ENCODE measurements at regions not wholly inside any gene's neighbourhood (a gene's known extent, or its start where the extent isn't known, plus 50 kb on each side); places are given as distances from the start of the nearest gene placed in this dataset.

DNA sequence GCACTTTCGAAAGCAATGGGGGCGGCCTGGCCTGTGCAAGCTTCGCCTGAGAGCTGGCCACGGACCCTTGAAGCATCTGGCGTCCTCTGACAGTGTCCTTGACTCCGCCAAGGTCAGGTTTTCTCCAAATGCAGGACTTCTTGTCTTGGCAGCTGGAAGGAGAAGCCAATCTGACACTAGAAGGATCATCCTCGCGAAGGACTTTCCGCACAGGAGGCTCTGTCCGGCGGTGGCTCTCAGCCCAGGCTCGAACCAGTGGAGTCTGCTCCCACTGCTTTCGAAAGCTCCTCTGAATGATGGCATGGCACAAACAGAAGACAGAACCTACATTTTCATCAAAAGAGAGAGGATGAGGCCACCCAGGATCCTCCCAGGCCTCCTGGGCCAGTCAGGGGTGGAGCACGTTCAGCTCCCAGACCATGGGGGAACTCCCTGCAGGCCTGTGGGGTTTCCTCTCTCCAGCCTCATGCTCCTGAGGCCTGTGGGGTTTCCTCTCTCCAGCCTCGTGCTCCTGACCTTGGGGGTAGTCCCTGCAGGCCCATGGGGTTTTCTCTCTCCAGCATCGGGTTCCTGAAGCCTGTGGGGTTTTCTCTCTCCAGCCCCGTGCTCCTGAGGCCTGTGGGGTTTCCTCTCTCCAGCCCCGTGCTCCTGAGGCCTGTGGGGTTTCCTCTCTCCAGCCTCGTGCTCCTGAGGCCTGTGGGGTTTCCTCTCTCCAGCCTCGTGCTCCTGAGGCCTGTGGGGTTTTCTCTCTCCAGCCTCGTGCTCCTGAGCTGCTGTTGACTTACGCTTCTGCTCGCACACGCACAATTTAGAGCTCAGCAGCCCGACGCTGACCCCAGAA lies 396.5 kb upstream of the SALL3 start:
- no peak for DNase-seq

- no peak for DNase-seq
These were observed 395.7 kb upstream of the SALL3 start for GRCh38 chr18:78583739-78584458.

- no peak for DNase-seq
These were observed 395.1 kb upstream of the SALL3 start for GRCh38 chr18:78584459-78585022.

DNA sequence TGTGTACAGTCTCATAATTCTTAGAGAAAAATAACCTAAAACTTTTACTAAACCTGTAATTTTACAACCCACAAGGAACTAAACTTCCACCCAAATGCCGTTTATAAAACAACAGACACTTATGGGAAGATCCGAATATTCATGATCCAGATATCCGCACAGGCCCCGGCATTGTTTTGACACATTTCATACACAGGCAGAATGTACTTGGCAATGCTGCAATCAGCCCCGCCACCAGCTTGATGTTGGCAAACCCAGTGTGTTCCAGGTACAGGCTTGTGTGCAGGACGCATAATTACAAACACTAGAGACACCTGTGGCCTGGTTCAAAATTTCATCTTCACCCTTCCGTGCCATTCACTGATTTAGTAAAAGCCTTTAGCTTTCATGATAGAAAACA lies 393.0 kb upstream of the SALL3 start:
- DNase-seq, result no peak

DNA sequence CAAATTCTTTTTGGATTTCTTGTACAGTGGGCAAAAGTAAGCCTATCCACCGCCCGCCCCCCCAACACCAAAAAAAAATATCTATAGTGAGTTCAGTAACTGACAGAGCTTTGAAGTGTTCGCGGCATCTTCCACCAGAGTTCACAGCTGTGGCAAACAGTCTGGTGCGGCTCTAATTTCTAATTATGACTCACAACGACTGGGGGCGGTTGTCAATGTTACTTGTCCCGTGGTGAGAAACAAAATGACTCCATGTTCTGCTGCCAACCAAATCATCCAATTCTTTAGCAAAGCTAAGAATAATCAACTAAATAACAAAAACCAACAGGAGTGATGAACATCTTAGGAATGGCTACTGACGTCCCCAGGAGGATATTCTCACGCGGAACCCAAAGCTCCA lies 392.5 kb upstream of the SALL3 start:
- no peak for DNase-seq

- no peak for DNase-seq
These were observed 391.7 kb upstream of the SALL3 start for GRCh38 chr18:78587626-78588600.

DNA sequence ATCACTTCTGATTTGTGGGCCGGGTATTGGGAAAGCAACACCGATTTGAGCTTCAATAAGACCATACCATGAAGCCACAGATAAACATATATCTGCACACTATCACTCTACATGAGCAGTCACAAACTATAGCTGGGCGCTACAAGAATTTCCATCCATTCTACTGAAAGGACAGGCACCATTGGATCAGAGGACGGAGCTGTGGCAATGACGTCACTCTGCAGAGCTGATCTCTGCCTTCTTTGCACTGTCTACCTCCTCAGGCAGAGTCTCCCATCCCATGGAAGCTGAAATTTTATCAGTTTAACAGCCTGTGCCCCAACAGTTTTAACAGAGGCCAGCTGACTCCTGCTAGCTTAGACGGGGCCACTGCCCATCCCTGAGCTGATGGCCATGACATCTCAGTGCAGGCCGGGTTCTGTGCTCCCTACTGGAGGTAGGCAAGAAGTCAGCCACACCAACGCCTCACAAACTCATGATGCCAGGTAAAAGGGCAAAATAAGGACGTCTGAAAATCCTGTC lies 389.6 kb upstream of the SALL3 start:
- DNase-seq, result no peak

DNA sequence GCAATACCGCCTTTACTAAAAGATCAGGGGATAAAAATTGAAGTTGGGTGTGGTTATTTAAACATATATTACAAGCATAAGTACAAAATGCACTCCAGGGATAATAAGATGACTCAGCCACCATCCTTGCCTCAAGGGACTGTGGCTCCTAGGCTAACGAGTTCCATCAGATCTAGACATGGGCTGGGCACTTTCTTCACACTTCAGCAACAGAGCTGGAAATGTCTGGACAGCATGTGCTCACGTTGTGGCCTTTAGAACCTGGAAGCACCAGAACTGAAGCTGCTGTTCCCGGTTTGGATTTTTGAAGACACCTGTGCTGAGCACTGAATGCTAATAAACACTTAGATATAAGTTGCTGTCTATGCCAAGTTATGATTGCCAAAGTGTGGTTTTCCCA lies 384.2 kb upstream of the SALL3 start:
- no peak for DNase-seq

- no peak for DNase-seq
These were observed 383.6 kb upstream of the SALL3 start for GRCh38 chr18:78595924-78596573.

DNA sequence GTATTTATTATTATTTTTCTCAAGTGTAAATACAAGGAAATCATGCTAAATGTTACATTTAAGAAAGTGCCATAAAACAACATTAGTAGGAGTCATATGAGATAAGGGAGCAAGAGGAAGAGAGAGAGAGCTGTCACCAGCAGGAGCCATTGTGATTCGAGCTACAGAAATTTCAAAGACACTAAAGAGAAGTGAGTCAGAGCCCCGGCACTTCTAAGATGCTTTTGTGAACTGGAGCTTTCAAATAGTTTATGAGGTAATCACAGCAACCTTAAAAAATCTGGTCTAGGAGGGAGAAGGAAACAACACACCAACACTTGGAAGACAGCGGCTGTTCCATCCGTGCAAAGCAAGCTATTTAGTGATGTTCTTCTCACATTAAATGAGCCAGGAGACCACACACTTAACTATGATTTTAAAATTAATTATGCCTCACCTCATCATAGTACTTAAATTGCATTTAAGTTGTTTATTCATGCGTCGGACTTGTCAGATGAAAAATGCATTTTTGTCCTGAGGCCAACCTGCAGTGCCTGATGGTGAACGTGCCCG lies 382.7 kb upstream of the SALL3 start:
- DNase-seq, result no peak

GRCh38 chr18:78601349-78601748 lies 378.3 kb upstream of the SALL3 start:
- peak in 1 of 2 donors; percentile 1 for DNase-seq

GRCh38 chr18:78601923-78602322 lies 377.7 kb upstream of the SALL3 start:
- DNase-seq, result no peak

- DNase-seq, result no peak
These were observed 377.2 kb upstream of the SALL3 start for GRCh38 chr18:78602430-78602829.

DNA sequence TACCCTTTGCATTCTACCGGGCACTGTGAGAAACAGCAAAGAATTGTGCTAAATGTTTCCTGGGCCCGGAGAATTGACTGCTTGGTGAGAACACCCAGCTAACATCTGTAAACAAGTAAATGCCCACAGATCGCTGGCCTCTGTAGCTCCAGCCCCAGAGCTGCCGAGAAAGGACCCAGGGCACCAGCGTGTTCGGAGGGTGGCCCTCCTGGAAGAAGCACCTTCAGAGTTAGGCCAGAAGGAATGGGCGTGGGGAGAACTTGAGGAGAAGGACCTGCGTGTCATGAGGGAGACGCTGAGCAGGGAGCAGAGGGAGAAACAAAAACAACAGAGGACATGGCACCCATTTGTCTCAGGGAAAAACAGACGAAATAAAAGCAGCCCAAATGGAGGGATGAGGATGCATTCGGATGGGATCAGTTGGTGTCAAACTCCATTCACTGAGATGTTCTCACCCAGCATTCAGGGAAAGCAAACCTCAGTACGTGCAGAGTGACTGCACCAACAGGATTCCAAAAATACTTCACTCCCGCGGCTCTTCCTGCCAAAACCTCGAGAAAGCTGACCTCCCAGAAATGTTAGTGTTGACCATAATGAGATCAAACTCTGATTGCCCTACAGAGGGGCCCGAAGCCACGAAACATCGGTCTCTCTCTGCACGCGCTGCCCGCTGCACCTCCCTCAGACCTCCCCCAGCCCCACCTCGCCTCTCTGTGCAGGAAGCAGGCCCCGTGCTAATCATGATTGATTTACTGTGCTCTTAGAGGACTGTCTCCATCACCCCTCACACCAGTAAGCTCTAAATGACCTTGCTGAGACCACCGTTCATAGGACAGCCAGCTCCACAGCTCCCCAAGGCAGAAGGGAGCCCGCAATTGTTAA lies 376.3 kb upstream of the SALL3 start:
- DNase-seq, result no peak

GRCh38 chr18:78605255-78605654 lies 374.4 kb upstream of the SALL3 start:
- DNase-seq, result no peak

DNA sequence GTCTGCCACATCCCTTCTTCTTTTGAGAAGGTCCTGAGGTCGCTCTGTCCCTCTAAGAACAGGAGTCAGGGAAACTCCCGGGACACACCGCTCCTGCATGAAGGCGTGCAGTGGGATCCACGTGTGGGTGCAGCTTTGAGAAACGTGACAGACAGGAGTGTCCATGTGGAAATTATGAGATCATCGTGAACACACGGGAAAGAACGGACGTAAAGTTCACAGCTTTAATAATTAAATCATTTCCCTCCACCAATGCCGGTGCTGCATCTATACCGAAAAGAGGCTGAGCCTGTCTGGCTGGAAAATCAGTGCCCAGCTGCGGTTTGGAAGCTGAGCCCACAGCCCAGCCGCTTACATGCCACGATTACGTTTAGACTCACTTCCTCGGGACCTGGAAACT lies 372.4 kb upstream of the SALL3 start:
- DNase-seq, result no peak

DNA sequence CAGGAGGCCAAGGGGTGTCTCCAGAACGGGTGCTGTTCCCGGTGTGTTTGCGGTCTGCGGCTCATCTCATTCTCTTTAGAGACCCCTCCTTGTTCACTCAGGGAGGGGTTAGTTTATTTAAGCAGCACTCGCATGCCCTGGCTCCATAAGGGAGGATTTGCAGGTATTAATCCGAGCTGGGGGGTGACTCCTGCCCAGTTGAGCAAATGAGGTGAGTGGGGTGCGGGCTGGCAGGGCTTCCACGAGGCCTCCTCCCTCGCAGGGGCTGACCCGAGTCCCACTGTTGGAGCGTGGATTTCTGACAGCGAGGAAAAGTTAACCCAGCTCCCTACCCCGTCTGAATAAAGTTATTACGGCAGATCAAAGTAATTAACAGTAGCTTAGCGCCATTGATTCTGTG lies 371.8 kb upstream of the SALL3 start:
- no peak for DNase-seq

- no peak for DNase-seq
These were observed 369.4 kb upstream of the SALL3 start for GRCh38 chr18:78610179-78610578.

DNA sequence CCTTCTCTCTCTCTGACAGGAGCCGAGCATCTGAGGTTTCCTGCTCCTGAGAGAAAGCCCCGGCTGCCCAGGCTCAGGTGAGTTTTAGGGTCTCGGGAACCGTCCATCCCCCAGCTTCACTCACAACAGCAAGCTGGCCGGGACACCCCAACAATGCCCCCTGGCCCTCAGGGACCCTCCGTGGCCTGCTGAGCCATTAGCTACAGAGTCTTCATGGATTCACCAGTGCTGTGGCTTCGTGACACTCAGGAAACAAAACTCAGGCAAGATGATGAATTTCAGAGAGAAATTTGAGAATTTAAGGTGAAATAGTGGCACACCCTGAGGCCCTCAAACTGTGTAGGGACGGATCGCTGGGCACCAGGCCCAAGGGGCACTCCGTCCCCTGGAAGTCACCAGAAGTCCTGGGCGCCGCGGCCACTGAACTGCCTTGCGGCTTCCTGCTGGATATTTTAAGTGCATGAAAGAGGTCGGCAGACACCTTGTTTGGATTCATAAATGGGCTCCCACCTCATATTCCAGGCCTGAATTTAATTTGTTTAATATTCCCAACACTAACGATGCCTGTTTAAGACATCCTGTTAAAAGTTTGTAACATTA lies 368.3 kb upstream of the SALL3 start:
- no peak for DNase-seq

DNA sequence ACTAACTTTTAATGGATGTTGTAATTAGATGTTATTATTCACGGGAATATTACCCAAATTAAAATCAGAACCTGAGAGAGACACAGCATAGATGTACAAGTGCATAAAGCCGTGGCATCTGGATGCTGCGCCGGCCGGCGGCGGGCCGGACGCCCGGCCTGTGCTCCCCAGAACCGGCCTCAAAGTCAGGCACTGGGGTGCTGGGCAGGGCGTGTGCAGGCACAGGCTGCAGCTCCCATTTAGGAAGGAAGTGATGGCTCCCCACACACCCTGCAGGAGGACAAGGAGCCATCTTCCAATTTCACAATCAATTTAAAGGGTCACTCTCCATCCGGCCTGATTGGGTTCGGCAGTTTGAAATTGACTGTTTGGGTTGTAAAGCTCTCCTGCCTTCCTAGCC lies 367.7 kb upstream of the SALL3 start:
- DNase-seq, result no peak
